PFSK-1 (cell line): ENCODE measurements at regions not wholly inside any gene's neighbourhood (a gene's known extent, or its start where the extent isn't known, plus 50 kb on each side); places are given as distances from the start of the nearest gene placed in this dataset.

Source experiments
- REST ChIP-seq, 2 experiments: IDR thresholded peaks; 2 replicates each; pipeline versions ENCODE4 v1.6.1 to v1.8.0; 2011 to 2012; ENCODE audit warnings: low read depth in 2 of 2, low read length in 2 of 2, control low read depth in 1 of 2, inconsistent platforms in 1 of 2, mild to moderate bottlenecking in 1 of 2, moderate library complexity in 1 of 2; ENCODE audit not compliant: insufficient read depth in 1 of 2

GRCh38 chr5:143453720-143454119 lies 50.2 kb upstream of the NR3C1 start:
- no peak for TF ChIP-seq REST (IDR thresholded peaks at IDR 0.05; ENCODE audit: insufficient read depth in 1 of 2, low read depth in 2 of 2, low read length in 2 of 2)
